HepG2 (cell line): ENCODE measurements at regions not wholly inside any gene's neighbourhood (a gene's known extent, or its start where the extent isn't known, plus 50 kb on each side); places are given as distances from the start of the nearest gene placed in this dataset.

ENCODE experiments used
- MYC ChIP-seq: sonication (generic); formaldehyde crosslinking; IDR thresholded peaks from 2 replicates; pipeline ENCODE4 v1.9.0; 2021; ENCODE audit warnings: missing genetic modification reagents, borderline replicate concordance
- NFIC ChIP-seq: IDR thresholded peaks from 2 replicates; pipeline ENCODE4 v1.6.1; 2012; ENCODE audit warnings: mild to moderate bottlenecking, low read length, inconsistent platforms
- RXRA ChIP-seq: sonication (generic); formaldehyde crosslinking; IDR thresholded peaks from 2 replicates; pipeline ENCODE4 v1.5.1; 2020; ENCODE audit warnings: missing genetic modification reagents
- ZNF432 ChIP-seq: sonication (generic); formaldehyde crosslinking; IDR thresholded peaks from 2 replicates; pipeline ENCODE4 v1.5.0; 2020; ENCODE audit warnings: missing genetic modification reagents, mild to moderate bottlenecking, borderline replicate concordance
- ZNF44 ChIP-seq: sonication (generic); formaldehyde crosslinking; IDR thresholded peaks from 2 replicates; pipeline ENCODE4 v1.5.1; 2020; ENCODE audit warnings: mild to moderate bottlenecking, missing genetic modification reagents
- TF ChIP-seq, protein P1 (sequence below): sonication (generic); formaldehyde crosslinking; IDR thresholded peaks from 2 replicates; pipeline ENCODE4 v1.4.0; 2020; ENCODE audit warnings: missing genetic modification reagents
- TF ChIP-seq, protein P2 (sequence below): sonication (generic); formaldehyde crosslinking; IDR thresholded peaks from 2 replicates; pipeline ENCODE4 v1.4.0; 2020; ENCODE audit warnings: mild to moderate bottlenecking, missing genetic modification reagents
- TF ChIP-seq, protein P3 (sequence below): IDR thresholded peaks from 2 replicates; pipeline ENCODE4 v1.6.1; 2012; ENCODE audit warnings: inconsistent platforms
- TF ChIP-seq, protein P4 (sequence below): sonication (generic); formaldehyde crosslinking; IDR thresholded peaks from 2 replicates; pipeline ENCODE4 v1.5.0; 2020; ENCODE audit warnings: mild to moderate bottlenecking, missing genetic modification reagents, moderate library complexity

DNA sequence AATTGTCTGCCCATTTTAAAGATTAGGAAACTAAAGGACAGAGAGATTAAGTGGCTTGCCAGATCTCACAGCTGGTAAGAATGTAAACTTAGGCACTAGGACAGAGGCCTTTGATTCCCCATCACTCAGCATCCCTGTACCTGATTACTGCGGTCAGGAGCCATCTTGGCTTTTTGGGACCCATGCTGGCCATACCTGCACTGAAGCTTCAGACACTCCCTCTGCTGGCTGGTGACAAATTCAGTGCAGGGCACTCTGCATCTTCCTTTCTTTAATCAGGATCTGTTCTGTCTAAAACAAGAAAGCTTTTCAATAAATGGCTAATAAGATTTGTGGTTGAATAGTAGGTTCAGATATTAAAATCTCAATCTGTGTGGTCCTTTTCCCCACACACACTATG is 215.5 kb upstream of the RORB start:
- TF ChIP-seq, protein P1, sequence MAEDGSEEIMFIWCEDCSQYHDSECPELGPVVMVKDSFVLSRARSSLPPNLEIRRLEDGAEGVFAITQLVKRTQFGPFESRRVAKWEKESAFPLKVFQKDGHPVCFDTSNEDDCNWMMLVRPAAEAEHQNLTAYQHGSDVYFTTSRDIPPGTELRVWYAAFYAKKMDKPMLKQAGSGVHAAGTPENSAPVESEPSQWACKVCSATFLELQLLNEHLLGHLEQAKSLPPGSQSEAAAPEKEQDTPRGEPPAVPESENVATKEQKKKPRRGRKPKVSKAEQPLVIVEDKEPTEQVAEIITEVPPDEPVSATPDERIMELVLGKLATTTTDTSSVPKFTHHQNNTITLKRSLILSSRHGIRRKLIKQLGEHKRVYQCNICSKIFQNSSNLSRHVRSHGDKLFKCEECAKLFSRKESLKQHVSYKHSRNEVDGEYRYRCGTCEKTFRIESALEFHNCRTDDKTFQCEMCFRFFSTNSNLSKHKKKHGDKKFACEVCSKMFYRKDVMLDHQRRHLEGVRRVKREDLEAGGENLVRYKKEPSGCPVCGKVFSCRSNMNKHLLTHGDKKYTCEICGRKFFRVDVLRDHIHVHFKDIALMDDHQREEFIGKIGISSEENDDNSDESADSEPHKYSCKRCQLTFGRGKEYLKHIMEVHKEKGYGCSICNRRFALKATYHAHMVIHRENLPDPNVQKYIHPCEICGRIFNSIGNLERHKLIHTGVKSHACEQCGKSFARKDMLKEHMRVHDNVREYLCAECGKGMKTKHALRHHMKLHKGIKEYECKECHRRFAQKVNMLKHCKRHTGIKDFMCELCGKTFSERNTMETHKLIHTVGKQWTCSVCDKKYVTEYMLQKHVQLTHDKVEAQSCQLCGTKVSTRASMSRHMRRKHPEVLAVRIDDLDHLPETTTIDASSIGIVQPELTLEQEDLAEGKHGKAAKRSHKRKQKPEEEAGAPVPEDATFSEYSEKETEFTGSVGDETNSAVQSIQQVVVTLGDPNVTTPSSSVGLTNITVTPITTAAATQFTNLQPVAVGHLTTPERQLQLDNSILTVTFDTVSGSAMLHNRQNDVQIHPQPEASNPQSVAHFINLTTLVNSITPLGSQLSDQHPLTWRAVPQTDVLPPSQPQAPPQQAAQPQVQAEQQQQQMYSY (CRISPR knock-in tag) = no peak
- TF ChIP-seq MYC (CRISPR knock-in tag) = no peak
- TF ChIP-seq ZNF44 = no peak
- TF ChIP-seq NFIC = no peak
- TF ChIP-seq, protein P2, sequence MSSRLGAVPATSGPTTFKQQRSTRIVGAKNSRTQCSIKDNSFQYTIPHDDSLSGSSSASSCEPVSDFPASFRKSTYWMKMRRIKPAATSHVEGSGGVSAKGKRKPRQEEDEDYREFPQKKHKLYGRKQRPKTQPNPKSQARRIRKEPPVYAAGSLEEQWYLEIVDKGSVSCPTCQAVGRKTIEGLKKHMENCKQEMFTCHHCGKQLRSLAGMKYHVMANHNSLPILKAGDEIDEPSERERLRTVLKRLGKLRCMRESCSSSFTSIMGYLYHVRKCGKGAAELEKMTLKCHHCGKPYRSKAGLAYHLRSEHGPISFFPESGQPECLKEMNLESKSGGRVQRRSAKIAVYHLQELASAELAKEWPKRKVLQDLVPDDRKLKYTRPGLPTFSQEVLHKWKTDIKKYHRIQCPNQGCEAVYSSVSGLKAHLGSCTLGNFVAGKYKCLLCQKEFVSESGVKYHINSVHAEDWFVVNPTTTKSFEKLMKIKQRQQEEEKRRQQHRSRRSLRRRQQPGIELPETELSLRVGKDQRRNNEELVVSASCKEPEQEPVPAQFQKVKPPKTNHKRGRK (CRISPR knock-in tag) = no peak
- TF ChIP-seq, protein P3, sequence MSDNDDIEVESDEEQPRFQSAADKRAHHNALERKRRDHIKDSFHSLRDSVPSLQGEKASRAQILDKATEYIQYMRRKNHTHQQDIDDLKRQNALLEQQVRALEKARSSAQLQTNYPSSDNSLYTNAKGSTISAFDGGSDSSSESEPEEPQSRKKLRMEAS = no peak
- no peak for TF ChIP-seq RXRA
- TF ChIP-seq, protein P4, sequence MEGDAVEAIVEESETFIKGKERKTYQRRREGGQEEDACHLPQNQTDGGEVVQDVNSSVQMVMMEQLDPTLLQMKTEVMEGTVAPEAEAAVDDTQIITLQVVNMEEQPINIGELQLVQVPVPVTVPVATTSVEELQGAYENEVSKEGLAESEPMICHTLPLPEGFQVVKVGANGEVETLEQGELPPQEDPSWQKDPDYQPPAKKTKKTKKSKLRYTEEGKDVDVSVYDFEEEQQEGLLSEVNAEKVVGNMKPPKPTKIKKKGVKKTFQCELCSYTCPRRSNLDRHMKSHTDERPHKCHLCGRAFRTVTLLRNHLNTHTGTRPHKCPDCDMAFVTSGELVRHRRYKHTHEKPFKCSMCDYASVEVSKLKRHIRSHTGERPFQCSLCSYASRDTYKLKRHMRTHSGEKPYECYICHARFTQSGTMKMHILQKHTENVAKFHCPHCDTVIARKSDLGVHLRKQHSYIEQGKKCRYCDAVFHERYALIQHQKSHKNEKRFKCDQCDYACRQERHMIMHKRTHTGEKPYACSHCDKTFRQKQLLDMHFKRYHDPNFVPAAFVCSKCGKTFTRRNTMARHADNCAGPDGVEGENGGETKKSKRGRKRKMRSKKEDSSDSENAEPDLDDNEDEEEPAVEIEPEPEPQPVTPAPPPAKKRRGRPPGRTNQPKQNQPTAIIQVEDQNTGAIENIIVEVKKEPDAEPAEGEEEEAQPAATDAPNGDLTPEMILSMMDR (CRISPR knock-in tag) = peak; percentile 43
- no peak for TF ChIP-seq ZNF432 (CRISPR knock-in tag)
